Suppressor macrophage treated with lipopolysaccharide for 1 hour (primary cell): ENCODE measurements at regions not wholly inside any gene's neighbourhood (a gene's known extent, or its start where the extent isn't known, plus 50 kb on each side); places are given as distances from the start of the nearest gene placed in this dataset.

Source experiments
- DNase-seq, 3 donors: peaks; one replicate each; pipeline ENCODE4 v3.0.0-alpha.2; 2020 to 2022

GRCh38 chr2:211070547-211070946 lies 514.1 kb downstream of the CPS1 start:
- DNase-seq, result no peak

GRCh38 chr2:211077216-211077767 lies 520.9 kb downstream of the CPS1 start:
- DNase-seq, result no peak

GRCh38 chr2:211084352-211084751 lies 528.0 kb downstream of the CPS1 start:
- DNase-seq, result no peak

GRCh38 chr2:211085056-211085680 lies 528.8 kb downstream of the CPS1 start:
- DNase-seq, result peak; percentile 34 to 37 (median 35)

GRCh38 chr2:211086049-211086448 lies 529.6 kb downstream of the CPS1 start:
- no peak for DNase-seq

- DNase-seq, result no peak
These were observed 532.7 kb downstream of the CPS1 start for GRCh38 chr2:211089127-211089526.

- DNase-seq, result no peak
These were observed 537.4 kb downstream of the CPS1 start for GRCh38 chr2:211093743-211094303.

GRCh38 chr2:211103989-211104388 lies 547.6 kb downstream of the CPS1 start:
- DNase-seq, result no peak

GRCh38 chr2:211113334-211114175 lies 557.2 kb downstream of the CPS1 start:
- no peak for DNase-seq

GRCh38 chr2:211114826-211115455 lies 558.5 kb downstream of the CPS1 start:
- no peak for DNase-seq

- DNase-seq, result no peak
These were observed 560.6 kb downstream of the CPS1 start for GRCh38 chr2:211117026-211117425.

GRCh38 chr2:211126256-211126655 lies 569.9 kb downstream of the CPS1 start:
- DNase-seq, result no peak

GRCh38 chr2:211127501-211127900 lies 571.1 kb downstream of the CPS1 start:
- no peak for DNase-seq

- DNase-seq, result no peak
These were observed 571.9 kb downstream of the CPS1 start for GRCh38 chr2:211128287-211128686.

GRCh38 chr2:211129798-211130197 lies 573.4 kb downstream of the CPS1 start:
- DNase-seq, result no peak

- DNase-seq, result no peak
These were observed 575.6 kb downstream of the CPS1 start for GRCh38 chr2:211132046-211132445.

GRCh38 chr2:211132573-211132972 lies 576.2 kb downstream of the CPS1 start:
- DNase-seq, result no peak

GRCh38 chr2:211133766-211134165 lies 577.4 kb downstream of the CPS1 start:
- DNase-seq, result no peak

- DNase-seq, result no peak
These were observed 582.2 kb downstream of the CPS1 start for GRCh38 chr2:211138551-211138950.

- no peak for DNase-seq
These were observed 585.2 kb downstream of the CPS1 start for GRCh38 chr2:211141646-211142045.

GRCh38 chr2:211144078-211144477 lies 587.7 kb downstream of the CPS1 start:
- no peak for DNase-seq

- DNase-seq, result no peak
These were observed 588.7 kb downstream of the CPS1 start for GRCh38 chr2:211144974-211145665.

GRCh38 chr2:211149731-211150130 lies 593.3 kb downstream of the CPS1 start:
- DNase-seq, result no peak
